ENCODE measurements at regions not wholly inside any gene's neighbourhood (a gene's known extent, or its start where the extent isn't known, plus 50 kb on each side); places are given as distances from the start of the nearest gene placed in this dataset.
"Not testable (repeated sequence)": the region's sequence is repeated elsewhere in the genome, so short reads cannot be mapped to it uniquely, and the experiment has no call there.

- Mint-ChIP-seq H3K27me3 (ENCODE audit: low read depth) (no peaks in the 10 kb centered on the region), H3K36me3 (ENCODE audit: insufficient read depth in 2 of 2) (no peaks in the 10 kb centered on the region)
Measured at GRCh38 chr3:159486580-159486979, 502.1 kb upstream of the IL12A start.

GRCh38 chr3:159487304-159487703 lies 501.3 kb upstream of the IL12A start:
- no peak overlapping the region for H3K27ac Mint-ChIP-seq
- H3K4me3 Mint-ChIP-seq, result no peak overlapping the region
- H3K4me1 Mint-ChIP-seq (ENCODE audit: low read depth), result no peaks in the 10 kb centered on the region
- DNase-seq, result no peak
- ATAC-seq (replicated peaks in 1 of 2), result no peak
- no peaks in the 10 kb centered on the region for H3K27me3 Mint-ChIP-seq (ENCODE audit: low read depth)
- no peaks in the 10 kb centered on the region for H3K36me3 Mint-ChIP-seq (ENCODE audit: insufficient read depth in 2 of 2)
- peaks cover 3 to 6% of the 10 kb centered on the region in 2 donors for H3K9me3 Mint-ChIP-seq

More at GRCh38 chr3:159486580-159486979, 502.1 kb upstream of the IL12A start:
- Mint-ChIP-seq H3K4me3 (no peak overlapping the region), H3K9me3 (peaks cover 2 to 6% of the 10 kb centered on the region in 2 donors), H3K27ac (no peak overlapping the region), H3K4me1 (ENCODE audit: low read depth) (no peaks in the 10 kb centered on the region)
- no peak for ATAC-seq (replicated peaks in 1 of 2)
- DNase-seq, result no peak

GRCh38 chr3:159488602-159489001 lies 500.0 kb upstream of the IL12A start:
- ATAC-seq (replicated peaks in 1 of 2) (no peak), DNase-seq (no peak)
- no peaks in the 10 kb centered on the region for H3K36me3 Mint-ChIP-seq (ENCODE audit: insufficient read depth in 2 of 2)
- H3K27me3 Mint-ChIP-seq (ENCODE audit: low read depth), result no peaks in the 10 kb centered on the region
- H3K4me1 Mint-ChIP-seq (ENCODE audit: low read depth), result no peaks in the 10 kb centered on the region
- no peak overlapping the region for H3K4me3 Mint-ChIP-seq
- H3K9me3 Mint-ChIP-seq, result peaks cover 3 to 6% of the 10 kb centered on the region in 2 donors
- H3K27ac Mint-ChIP-seq, result no peak overlapping the region

- Mint-ChIP-seq H3K4me3 (no peak overlapping the region), H3K36me3 (ENCODE audit: insufficient read depth in 2 of 2) (no peaks in the 10 kb centered on the region), H3K4me1 (ENCODE audit: low read depth) (no peaks in the 10 kb centered on the region), H3K27me3 (ENCODE audit: low read depth) (no peaks in the 10 kb centered on the region), H3K27ac (no peak overlapping the region), H3K9me3 (peaks cover 0 to 4% of the 10 kb centered on the region in 2 donors)
- ATAC-seq (replicated peaks in 1 of 2) (no peak), DNase-seq (no peak)
Measured at GRCh38 chr3:159497361-159497760, 491.3 kb upstream of the IL12A start.

GRCh38 chr3:159499031-159499793 lies 489.4 kb upstream of the IL12A start:
- H3K36me3 Mint-ChIP-seq (ENCODE audit: insufficient read depth in 2 of 2), result no peaks in the 10 kb centered on the region
- no peaks in the 10 kb centered on the region for H3K4me1 Mint-ChIP-seq (ENCODE audit: low read depth)
- no peaks in the 10 kb centered on the region for H3K27me3 Mint-ChIP-seq (ENCODE audit: low read depth)
- no peak overlapping the region for H3K4me3 Mint-ChIP-seq
- no peak overlapping the region for H3K27ac Mint-ChIP-seq
- H3K9me3 Mint-ChIP-seq, result peaks cover 3 to 4% of the 10 kb centered on the region in 2 donors
- ATAC-seq (replicated peaks in 1 of 2) (no peak), DNase-seq (no peak)

GRCh38 chr3:159501029-159501428 lies 487.6 kb upstream of the IL12A start:
- peaks cover 5 to 8% of the 10 kb centered on the region in 2 donors for H3K9me3 Mint-ChIP-seq
- H3K4me3 Mint-ChIP-seq, result no peak overlapping the region
- ATAC-seq (replicated peaks in 1 of 2) (no peak), DNase-seq (no peak)
- no peaks in the 10 kb centered on the region for H3K4me1 Mint-ChIP-seq (ENCODE audit: low read depth)
- peaks cover 0 to 3% of the 10 kb centered on the region in 2 donors for H3K36me3 Mint-ChIP-seq (ENCODE audit: insufficient read depth in 2 of 2)
- no peak overlapping the region for H3K27ac Mint-ChIP-seq
- no peaks in the 10 kb centered on the region for H3K27me3 Mint-ChIP-seq (ENCODE audit: low read depth)

- DNase-seq, result no peak
- H3K27ac Mint-ChIP-seq, result no peak overlapping the region
- peaks cover 0 to 3% of the 10 kb centered on the region in 2 donors for H3K36me3 Mint-ChIP-seq (ENCODE audit: insufficient read depth in 2 of 2)
- H3K27me3 Mint-ChIP-seq (ENCODE audit: low read depth), result no peaks in the 10 kb centered on the region
- peaks cover 5 to 6% of the 10 kb centered on the region in 2 donors for H3K9me3 Mint-ChIP-seq
- no peaks in the 10 kb centered on the region for H3K4me1 Mint-ChIP-seq (ENCODE audit: low read depth)
- no peak for ATAC-seq (replicated peaks in 1 of 2)
- no peak overlapping the region for H3K4me3 Mint-ChIP-seq
Measured at GRCh38 chr3:159502986-159503385, 485.6 kb upstream of the IL12A start.

- not testable (repeated sequence) for H3K4me1 Mint-ChIP-seq (ENCODE audit: low read depth); H3K27me3 Mint-ChIP-seq (ENCODE audit: low read depth); ATAC-seq (replicated peaks in 1 of 2); H3K4me3 Mint-ChIP-seq; DNase-seq; H3K36me3 Mint-ChIP-seq (ENCODE audit: insufficient read depth in 2 of 2); H3K9me3 Mint-ChIP-seq; H3K27ac Mint-ChIP-seq
Measured at GRCh38 chr3:159510988-159511387, 477.6 kb upstream of the IL12A start.

- ATAC-seq (replicated peaks in 1 of 2) (no peak), DNase-seq (no peak)
- H3K27ac Mint-ChIP-seq, result no peak overlapping the region
- H3K4me1 Mint-ChIP-seq (ENCODE audit: low read depth), result no peaks in the 10 kb centered on the region
- no peaks in the 10 kb centered on the region for H3K36me3 Mint-ChIP-seq (ENCODE audit: insufficient read depth in 2 of 2)
- peaks cover 2 to 4% of the 10 kb centered on the region in 2 donors for H3K9me3 Mint-ChIP-seq
- no peak overlapping the region for H3K4me3 Mint-ChIP-seq
- no peaks in the 10 kb centered on the region for H3K27me3 Mint-ChIP-seq (ENCODE audit: low read depth)
Measured at GRCh38 chr3:159513444-159513843, 475.2 kb upstream of the IL12A start.

GRCh38 chr3:159513867-159514380 lies 474.7 kb upstream of the IL12A start:
- H3K9me3 Mint-ChIP-seq, result peaks cover 0 to 3% of the 10 kb centered on the region in 2 donors
- no peak overlapping the region for H3K4me3 Mint-ChIP-seq
- H3K27ac Mint-ChIP-seq, result no peak overlapping the region
- ATAC-seq (replicated peaks in 1 of 2), result no peak
- H3K27me3 Mint-ChIP-seq (ENCODE audit: low read depth), result no peaks in the 10 kb centered on the region
- no peak for DNase-seq
- H3K4me1 Mint-ChIP-seq (ENCODE audit: low read depth), result no peaks in the 10 kb centered on the region
- no peaks in the 10 kb centered on the region for H3K36me3 Mint-ChIP-seq (ENCODE audit: insufficient read depth in 2 of 2)

- DNase-seq (no peak), ATAC-seq (replicated peaks in 1 of 2) (no peak)
- Mint-ChIP-seq H3K27ac (no peak overlapping the region), H3K9me3 (no peaks in the 10 kb centered on the region), H3K4me3 (no peak overlapping the region), H3K4me1 (ENCODE audit: low read depth) (no peaks in the 10 kb centered on the region), H3K36me3 (ENCODE audit: insufficient read depth in 2 of 2) (no peaks in the 10 kb centered on the region), H3K27me3 (ENCODE audit: low read depth) (no peaks in the 10 kb centered on the region)
Measured at GRCh38 chr3:159517105-159517504, 471.5 kb upstream of the IL12A start.

- H3K4me1 Mint-ChIP-seq (ENCODE audit: low read depth), result no peaks in the 10 kb centered on the region
- H3K4me3 Mint-ChIP-seq, result no peak overlapping the region
- H3K36me3 Mint-ChIP-seq (ENCODE audit: insufficient read depth in 2 of 2), result no peaks in the 10 kb centered on the region
- ATAC-seq (replicated peaks in 1 of 2) (no peak), DNase-seq (no peak)
- H3K27me3 Mint-ChIP-seq (ENCODE audit: low read depth), result no peaks in the 10 kb centered on the region
- no peak overlapping the region for H3K27ac Mint-ChIP-seq
- H3K9me3 Mint-ChIP-seq, result no peaks in the 10 kb centered on the region
Measured at GRCh38 chr3:159520638-159521037, 468.0 kb upstream of the IL12A start.

GRCh38 chr3:159522276-159522675 lies 466.4 kb upstream of the IL12A start:
- Mint-ChIP-seq H3K36me3 (ENCODE audit: insufficient read depth in 2 of 2) (no peaks in the 10 kb centered on the region), H3K9me3 (no peaks in the 10 kb centered on the region), H3K27ac (no peak overlapping the region), H3K4me1 (ENCODE audit: low read depth) (no peaks in the 10 kb centered on the region), H3K27me3 (ENCODE audit: low read depth) (no peaks in the 10 kb centered on the region), H3K4me3 (no peak overlapping the region)
- ATAC-seq (replicated peaks in 1 of 2) (no peak), DNase-seq (no peak)

Measured in activated T-cell treated with anti-CD3 and anti-CD28 coated beads, Interleukin-2, amount 50 U/mL, for 72 hours (primary cell).